NCI-H345 treated with DMSO at 0.1 percent for 48 hours (cell line): ENCODE measurements at regions not wholly inside any gene's neighbourhood (a gene's known extent, or its start where the extent isn't known, plus 50 kb on each side); places are given as distances from the start of the nearest gene placed in this dataset.

Experiments
- DNase-seq: peaks from one replicate; lab custom pipeline; 2025; ENCODE audit not compliant: unreplicated experiment; lab: John Stamatoyannopoulos, UW

DNA sequence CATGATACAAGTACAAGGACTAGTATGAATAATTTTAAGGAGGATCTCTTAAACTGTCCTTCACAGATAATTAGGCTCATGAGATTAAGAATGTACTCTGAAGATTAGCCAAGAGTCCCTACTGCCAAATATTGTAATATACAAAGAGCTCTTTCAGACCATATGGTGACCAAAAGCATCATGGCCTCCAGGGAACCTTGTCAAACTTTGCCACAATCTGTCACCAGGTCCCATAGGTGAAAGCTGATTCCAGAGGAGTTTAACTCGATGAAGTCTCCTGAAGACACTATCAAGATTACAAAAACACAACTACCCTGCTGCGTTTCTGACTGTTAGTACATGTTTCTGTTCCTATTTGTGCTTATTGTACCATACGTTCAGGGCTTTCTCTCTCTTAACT, 395.4 kb upstream of the ITGA1 start:
- no peak for DNase-seq

DNA sequence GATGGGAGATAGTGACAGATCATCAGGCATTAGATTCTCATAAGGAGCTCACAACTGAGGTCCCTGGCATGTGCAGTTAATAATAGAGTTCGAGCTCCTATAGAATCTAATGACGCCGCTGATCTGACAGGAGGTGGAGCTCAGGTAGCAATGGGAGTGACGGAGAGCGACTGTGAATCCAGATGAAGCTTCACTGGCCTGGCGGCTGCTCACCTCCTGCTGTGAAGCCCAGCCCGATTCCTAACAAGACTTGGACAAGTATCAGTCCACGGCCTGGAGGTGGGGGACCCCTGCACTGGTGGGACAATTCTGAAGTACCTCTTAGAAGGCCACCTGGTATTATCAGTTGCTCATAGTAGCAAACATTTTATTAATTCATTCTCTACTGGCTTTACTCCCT, 377.9 kb upstream of the ITGA1 start:
- DNase-seq = no peak

DNA sequence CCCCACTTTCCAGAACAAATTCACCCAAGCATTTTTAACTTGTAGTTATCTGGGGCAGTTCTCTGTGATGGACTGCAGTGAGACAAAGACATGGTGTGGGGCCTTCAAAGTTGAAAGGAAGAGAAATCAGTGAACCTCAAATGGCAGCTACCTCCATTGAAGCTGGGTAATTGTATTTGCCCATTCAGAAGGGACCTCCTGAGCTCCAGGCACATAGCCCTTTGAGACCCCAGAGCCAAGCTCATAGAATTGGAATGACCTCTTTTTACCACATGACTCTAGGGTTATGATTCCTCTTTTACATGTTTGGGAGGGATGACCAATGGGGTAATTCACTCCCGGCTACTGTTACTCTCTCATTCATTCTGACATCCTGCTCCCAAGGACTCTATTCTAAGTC, 368.4 kb upstream of the ITGA1 start:
- no peak for DNase-seq

DNA sequence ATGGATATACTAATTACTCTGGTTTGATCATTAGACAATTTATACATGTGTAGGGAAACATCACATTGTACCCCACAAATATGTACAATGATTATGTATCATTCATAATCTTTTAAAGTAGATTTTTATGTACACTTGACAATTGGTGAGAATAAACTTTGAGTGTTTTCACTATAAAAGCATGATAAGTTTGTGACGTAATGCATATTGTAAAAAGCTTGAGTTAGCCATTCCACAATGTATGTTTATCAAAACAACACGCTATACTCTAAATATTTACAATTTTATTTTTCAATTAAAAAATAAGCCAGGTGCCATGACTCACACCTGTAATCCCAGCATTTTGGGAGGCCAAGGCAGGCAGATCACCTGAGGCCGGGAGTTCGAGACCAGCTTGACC, 360.1 kb upstream of the ITGA1 start:
- DNase-seq = no peak

DNA sequence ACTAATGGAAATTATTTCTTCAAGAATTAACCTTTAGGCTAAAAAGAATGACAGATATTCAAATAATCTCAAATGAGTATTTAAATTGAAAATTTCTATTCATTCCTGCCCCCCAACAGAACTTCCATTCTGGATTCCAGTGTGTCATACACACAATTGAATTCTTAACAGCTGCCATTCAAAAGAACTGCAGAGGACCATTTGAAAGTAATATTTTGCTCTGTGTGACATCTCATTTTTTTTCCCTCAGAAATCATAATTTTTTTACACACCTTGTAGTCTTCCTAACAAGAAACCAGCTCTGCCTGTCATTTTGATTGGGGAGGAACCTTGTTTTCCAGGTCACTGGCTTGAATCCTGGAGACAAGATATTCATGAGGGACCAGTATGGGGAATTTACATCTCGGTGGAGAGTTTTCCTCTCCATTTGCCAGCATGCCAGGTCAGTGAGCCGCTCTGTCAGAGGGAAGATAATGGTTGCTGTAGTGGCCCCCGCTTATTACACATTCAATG, 358.7 kb upstream of the ITGA1 start:
- no peak for DNase-seq

DNA sequence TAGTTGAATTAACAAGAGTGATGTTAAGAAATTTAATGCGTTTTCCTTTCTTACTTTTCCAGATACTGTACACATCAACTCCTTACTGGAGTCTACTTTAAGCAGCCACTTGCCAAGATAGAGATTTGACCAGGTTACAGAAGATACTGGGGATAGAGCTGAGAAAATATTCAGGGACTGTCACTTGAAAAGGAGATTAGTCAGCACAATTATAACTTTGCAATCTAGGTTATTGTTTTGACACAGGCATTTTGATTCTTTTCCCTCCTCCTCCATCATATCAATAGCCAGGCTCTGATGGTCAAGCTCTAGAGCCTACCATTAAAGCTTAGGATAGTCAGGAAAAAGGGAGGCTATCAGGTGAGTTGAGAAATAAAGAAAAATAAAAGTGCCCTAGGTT, 345.9 kb upstream of the ITGA1 start:
- DNase-seq = no peak

DNA sequence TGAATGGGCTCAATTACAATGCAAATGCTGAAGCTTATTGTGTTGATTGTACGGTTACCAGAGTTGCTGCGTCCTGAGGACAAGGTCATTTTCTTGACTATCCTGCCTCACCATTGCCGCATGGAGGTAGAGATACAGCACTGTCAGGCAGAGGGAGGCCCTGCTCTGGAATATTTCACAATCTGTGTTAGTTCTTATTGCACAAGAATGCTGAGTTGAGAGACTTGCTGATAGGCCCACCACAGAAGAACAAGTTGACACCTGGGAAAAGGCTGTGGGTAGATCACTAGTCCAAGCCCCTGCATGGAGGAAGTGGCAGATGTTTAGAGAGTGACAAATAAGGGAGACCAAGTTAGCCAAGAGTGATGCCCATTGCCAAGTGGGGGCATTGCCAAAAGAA, 344.5 kb upstream of the ITGA1 start:
- DNase-seq = no peak

DNA sequence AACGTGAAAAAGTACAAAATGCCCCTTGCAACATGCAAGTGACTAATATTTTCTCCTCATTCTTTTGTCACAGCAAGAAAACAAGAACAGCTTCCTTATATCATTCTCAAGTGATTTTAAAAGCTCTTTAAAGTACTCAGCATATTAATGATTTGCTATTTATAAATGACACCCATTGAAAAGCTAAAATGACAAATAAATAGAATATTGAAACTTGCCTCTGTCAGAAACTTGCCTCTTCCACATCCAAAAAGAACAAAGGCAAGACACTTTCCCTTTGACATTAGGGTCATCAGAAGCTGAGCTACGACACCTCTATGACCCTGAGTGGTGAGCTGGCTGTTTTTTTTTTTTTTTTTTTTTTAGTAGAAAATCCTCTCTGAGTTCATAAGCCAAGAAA, 339.6 kb upstream of the ITGA1 start:
- DNase-seq = no peak

DNA sequence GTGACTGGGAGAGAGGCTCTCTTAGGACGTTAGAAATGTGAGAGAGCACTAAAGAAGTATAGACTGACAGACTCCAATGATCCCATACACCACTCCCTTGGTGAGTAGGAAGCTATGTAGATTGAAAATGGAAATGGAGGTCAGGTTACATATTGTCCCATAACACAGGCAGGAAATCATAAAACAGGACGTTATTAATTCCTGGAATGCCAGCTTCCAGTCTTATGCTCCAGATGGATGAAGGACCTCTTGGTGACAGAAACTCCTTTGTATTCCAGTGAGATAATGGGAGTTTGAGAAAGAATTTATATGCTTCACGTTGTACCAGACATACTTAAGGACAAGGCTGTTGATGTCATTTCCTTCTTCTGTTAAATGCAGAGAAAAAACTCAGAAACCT, 338.2 kb upstream of the ITGA1 start:
- no peak for DNase-seq

DNA sequence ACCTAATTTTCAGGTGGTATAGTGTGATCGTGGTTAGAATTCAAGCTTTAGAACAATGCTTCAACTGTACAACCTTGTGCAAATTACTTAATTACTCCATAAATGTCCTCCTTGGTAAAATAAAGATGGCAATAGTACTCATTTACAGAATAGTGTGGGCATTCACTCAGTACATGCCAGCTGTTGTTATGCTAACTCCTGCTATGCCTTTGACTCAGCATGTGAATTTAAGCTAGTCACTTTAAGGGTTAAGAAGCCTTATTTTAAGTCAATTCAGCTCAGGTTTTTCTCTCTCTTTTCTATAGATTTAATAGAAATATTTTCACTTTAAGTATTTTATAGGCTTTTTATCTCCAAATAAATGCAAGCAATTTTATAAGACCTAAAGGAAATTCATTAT, 335.6 kb upstream of the ITGA1 start:
- DNase-seq = no peak

DNA sequence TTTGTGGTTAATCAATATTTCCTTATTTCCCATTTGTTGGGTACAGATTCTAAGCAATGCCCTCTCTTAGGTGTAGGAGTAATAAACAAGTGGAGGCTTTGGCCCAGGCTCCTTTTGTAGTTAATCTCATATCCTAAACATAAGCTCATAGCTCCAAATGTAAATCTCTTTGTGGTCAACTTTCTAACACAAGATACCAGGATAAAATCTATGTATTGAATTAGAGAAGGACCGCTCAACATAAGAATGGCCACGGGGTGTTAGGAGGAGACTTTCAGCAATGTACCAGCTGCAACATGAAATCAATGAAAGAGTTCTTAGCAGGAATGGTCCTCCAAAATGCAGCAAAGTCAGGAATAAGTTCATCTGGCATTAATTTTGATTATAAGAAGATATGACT, 334.5 kb upstream of the ITGA1 start:
- no peak for DNase-seq

DNA sequence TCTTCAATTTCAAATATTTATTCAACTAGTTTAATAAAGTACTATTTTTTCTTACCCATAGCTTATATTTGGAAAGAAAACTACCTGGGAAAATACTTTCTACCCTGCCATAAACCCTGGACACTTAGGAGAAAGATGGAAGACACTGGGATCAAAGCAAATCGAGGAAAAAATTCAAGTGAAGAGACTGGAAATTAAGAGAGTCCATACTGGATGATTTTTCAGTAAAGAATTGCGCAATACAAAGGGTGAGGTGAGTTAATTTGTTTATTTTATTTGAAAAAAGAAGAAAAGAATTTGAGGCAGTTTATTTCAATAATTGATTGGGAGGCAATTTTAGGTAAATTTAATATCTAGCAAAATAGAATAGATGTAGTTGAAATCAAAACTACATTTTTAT, 331.8 kb upstream of the ITGA1 start:
- DNase-seq = no peak

DNA sequence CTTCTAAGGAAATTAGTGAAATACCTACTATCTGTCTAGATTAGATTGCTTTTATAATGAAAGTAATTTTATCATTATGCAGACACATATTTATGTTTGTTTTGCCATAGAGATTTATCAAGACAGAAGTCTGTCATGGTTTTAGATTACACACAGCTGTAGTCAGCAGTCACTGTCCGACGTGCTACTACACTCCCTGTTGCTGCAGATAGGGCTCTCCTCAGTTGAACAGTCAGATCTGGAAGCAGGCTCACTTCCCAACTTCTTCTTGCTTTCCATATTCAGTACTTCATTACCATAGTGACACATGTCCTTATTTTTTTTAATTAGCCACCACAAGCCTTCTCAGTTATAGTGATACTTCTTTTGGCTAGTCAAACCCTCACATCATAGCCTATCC, 329.9 kb upstream of the ITGA1 start:
- DNase-seq = no peak

DNA sequence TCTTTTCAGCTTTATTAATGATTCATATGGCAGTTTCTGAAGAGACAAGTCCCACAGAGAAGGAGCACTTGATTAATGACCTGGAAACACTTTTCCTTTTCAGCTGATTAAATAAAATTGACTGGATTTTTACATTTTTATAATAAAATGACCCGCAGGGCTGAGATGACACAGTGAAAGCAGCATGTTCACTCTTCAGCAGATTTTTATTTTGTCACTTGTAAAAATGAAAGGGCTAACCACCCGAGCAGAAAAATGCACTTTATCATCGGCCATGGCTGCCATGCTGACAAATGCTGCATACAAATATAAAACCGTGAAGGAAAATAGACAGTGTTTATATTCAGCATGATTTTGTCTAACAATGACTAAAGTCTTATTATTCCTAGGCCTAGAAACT, 321.6 kb upstream of the ITGA1 start:
- no peak for DNase-seq

DNA sequence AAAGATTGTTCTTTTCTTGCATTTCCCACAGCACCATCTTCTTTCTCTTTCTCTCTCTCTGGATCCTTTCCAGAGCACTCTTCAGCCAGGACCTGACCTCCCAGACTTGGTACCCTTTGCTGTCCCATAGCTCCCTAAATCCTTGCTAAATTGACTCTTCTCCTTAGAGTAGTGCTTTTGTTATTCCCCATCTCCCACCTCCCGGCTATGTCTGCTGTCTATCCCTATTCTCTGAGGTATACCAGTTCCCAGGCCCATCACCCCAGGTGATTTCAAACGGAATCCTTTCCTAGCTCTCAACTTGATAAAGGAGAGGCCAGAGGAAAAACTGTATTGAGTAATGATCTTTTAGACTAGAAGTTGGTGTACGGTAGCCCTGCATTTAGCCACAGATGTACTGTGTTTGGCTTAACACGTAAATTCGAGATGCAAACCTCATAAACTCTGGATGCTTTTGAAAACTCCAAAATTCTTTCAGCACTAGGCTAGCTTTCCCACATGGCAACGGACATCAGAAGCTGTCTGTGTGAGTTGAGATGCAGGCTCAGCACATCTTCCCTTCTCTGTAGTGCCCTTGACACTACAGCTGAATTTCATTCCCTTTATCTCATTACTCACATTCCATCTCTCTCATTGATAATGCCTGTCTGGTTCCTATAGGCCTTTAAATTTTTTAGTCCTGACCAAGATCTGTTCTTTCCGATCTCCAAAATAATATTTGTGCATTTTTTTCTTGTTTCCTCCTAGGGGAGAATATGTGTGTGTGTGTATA, 320.8 kb upstream of the ITGA1 start:
- DNase-seq = no peak

DNA sequence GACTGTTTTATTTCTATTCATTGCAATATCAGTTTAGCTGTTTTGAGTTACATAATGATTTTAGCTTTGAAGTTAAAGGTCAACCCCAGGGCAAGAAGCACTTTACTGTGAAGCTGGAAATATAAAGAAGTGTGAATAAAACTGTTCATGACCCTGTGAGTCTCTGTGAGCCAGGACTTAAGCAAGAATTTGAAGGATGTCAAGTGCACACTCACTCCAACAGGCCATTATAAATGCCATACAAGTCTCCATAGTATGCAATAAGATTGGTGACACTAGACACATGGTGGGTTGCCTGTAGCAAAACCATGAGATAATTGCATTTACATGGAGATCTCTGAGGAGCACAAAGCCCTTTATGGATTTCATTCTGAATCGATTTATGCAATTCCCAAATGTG, 318.7 kb upstream of the ITGA1 start:
- no peak for DNase-seq

DNA sequence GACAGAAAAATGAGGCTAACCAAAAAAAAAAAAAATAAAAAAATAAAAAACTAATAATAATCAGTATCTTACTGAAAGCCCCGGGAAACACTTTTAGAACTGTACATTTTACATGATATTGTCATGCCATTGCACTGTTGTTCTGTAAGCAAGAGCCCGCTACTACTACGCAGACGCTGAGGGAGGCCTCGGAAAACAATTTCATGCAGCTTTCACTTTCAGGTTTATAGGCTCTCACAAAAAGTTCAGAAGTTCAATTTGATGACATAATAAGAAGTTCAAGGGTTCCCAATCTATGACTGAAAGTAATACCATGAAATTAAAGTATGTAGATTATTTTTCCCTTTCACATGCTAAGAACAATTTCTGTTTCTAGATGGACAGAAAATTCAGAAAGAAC, 318.3 kb upstream of the ITGA1 start:
- no peak for DNase-seq

DNA sequence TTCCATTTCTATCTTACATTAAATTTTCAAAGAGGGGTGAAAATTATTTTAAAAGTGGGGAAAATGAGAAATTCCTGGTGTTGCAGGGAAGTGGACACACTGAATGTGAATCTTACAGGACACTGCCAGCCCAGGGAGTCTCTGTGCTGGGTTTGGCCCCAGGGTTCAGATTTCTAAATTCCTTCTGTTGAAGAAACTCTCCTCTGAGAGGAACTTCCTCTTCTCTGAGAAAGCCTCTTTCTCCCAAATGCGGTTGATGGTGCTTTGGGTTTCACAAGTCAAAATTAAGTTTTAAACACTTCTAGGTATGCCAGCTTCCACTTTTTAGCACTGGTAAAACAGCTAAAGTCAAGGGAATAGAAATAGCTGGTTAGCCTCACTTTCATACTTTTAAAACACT, 317.9 kb upstream of the ITGA1 start:
- no peak for DNase-seq

DNA sequence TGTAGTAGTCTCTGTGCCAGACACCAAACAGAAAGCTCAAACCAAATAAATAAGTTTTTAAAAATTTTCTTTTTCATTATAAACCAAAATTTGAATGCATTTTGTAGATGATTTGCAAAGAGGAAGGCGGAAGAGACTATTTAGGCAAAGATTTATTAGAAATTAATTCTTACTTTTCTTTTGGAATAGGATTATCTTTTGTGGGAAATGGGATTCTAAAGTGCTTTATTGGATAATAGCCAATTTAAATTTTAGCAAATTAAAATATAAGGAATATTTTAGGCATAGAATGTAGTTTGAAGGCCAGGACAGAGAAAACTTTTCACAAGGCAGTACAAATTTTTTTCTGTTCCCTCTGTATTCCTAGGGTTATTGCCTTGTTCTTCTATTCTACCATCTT, 311.4 kb upstream of the ITGA1 start:
- DNase-seq = no peak

DNA sequence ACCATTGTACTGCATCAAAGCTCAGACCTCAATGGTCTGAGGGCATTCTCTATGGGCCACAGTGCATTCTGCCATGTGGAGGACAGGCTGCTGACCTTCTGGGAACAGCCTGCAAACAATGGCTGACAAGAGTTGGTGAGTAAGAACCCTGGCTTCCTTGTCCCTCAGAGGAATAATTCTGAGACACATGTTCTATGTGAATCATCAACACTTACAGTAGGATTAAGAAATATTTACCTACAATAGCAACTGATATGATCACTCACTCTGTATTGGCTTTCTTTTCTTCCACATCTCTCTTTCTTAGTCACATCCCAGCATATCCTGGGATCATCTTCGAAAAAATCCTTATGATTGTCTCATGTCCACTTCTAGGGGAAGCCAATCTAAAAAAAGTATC, 306.5 kb upstream of the ITGA1 start:
- no peak for DNase-seq

DNA sequence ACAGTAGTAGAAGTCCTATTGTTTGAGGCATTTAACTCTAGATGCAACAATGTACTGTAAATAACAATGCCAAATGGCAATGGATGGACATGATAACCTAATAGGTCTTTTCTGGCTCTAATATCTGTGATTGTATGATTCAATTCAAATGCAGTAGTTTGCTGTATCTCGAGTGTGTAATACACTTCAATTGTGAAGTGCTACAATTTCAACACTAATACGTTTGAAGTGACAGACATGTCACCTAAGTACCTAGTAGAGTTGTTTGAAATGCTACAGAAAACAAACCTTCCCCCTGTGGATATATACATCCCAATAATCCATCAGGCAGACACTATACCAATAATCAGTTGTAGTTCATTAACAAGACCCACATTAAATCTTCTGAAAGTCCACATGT, 305.9 kb upstream of the ITGA1 start:
- DNase-seq = no peak

DNA sequence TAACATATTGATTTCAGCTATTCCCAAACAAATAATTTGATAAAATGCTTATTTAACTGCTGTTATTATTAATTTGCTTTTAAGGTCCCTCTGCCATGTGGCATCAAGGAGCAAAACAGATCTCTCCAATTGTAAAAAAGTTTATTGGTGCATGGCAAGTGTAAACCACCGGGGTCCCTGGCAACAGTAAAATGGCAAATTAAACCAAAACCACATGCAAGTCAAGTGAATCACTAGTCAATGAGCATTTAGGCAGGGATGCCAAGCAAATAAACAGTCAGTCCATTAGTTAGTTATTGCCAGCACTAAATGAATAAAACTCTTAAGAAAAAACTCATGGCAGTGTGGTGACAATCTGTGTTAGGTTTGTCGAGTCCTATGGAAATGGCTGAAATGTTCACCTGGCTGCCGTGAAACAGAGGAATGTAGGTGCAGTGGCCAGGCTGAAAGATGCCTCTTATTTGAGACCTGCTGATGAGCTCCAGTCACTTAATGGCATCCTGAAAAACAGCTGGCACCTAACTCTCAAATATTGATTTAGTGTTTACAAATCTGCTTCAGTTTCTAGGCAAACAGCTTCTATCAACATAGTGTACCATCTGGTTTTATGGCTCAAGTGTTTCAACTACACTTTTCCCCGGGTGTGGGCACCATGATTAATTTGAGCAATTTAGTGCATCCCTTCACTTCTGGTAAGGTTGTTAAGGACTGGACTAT, 296.5 kb upstream of the ITGA1 start:
- peak; percentile 99 for DNase-seq

DNA sequence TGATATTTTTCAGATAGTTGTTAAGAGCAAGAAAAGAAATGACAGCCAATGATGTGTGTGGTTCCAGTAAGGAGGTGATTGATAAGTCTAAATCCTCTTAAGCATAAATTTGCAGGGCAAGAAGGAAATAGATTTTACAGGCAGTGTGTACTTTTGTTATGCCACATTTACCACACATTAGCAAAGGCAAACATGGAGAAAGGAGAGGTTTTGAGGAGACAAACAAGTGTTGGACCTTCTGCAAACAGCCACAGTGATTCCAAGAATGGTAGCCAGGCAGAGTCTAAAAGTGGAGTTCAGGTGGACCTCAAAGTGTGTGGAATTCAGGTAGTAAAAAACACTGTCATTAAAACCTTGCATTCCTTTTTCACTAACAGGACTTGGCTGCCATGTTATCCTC, 295.9 kb upstream of the ITGA1 start:
- DNase-seq = peak; percentile 99
